HG02938 (cell line): ENCODE measurements at regions not wholly inside any gene's neighbourhood (a gene's known extent, or its start where the extent isn't known, plus 50 kb on each side); places are given as distances from the start of the nearest gene placed in this dataset.

ENCODE experiments used
- ATAC-seq: cut with Tn5 transposase; IDR thresholded peaks from one replicate; pipeline ENCODE4 v1.9.1; 2021; ENCODE audit warnings: mild to moderate bottlenecking, moderate library complexity; ENCODE audit not compliant: unreplicated experiment

GRCh38 chr11:45062115-45062514, 84.3 kb upstream of the PRDM11 start:
- ATAC-seq = no peak

- ATAC-seq = no peak
Observed at GRCh38 chr11:45062974-45063635, 83.3 kb upstream of the PRDM11 start.

DNA sequence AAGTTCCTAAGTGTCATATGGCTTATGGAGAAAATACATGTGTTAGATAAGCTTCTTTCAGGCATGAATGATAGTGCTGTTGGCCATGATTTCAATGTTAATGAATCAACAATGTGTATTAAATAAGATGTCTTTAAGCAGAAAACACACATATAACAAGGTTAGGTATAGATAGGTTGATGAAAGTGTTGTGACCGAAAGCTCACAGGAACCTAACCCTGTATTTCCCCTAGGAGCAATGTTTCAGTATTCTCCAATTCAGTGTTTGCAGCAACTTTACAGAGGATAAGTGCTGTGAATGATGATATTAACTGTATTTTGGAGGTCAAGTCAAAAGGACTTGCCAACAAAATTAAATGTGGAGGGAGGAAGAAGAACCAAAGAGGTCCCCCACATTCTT, 82.8 kb upstream of the PRDM11 start:
- ATAC-seq = no peak

GRCh38 chr11:45067966-45068365, 78.5 kb upstream of the PRDM11 start:
- no peak for ATAC-seq

DNA sequence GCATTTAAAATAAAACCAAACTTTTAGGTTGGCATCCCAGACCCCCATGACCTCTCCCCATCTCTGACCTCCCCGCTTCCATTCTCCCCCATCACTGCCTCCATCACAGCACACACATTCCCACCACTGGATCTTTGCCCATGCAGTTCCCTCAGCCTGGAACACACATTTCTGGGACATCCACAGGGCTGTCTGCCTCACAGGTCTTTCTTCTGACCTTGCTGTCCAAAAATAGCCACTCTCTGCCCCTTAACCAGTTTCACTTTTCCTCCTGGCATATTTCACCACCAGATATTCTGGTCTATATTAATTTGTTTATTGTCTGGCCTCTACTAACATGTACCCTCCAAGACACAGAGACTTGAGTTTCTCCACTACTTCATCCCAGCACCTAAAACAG, 75.2 kb upstream of the PRDM11 start:
- no peak for ATAC-seq

DNA sequence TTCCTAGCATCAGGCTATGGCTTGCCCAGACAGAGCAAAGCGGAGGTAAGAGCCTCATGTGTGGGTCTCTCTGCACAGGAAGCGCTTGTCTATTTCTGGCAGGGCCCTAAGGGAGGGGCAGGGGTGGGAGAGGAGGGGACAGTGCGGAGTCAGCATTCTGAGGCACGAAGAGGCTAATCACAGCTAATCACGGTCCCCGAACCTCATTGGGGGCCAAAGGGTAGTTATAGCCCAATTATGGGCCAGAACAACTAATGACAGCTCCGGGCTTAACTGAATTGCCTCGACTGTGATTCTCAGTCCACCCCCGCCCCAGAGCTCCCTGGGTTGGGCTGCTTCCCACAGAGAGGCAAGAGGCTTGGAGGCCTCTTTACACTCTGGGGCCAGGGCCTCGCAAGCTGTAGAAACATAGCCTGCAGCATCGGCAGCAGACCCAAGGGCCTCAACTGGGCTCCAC, 72.7 kb upstream of the PRDM11 start:
- no peak for ATAC-seq

GRCh38 chr11:45075519-45075918, 70.9 kb upstream of the PRDM11 start:
- no peak for ATAC-seq

DNA sequence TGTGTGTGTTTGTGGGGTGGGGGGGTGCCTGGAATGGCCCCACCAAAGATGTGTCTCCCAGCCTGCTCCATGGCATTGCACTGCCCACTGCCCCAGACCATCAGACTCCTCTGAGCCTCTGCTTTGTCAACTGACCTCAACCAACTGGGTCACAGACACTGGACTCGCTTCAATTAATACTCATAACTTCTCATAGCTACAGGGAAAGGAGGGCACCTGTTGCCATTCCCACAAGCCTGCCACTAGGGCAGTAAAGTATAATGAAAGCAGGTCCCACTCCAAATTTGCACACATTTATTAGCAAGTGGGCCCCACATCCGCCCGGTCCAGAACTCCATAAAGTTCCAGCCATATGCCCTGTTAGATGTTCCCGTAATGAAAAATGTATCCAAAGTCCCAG, 70.5 kb upstream of the PRDM11 start:
- ATAC-seq = no peak

DNA sequence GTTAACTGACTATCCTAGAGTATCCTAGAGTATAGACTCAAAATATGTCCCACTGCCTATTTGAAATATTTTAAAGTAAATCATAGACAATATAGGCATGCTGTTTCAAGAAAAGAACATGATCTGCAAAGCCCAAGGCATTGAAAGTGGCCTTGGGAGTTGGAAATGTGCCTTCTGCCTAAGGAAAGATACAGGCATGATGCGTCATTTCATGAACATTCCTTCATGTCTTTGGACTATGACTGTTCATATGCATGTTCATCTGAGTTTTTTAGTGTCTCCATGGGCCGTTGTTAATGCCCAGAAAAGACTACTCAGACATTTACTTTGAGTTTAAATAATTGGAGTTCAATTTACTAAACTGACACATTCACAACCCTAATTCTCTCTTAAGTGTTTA, 69.7 kb upstream of the PRDM11 start:
- ATAC-seq = no peak

DNA sequence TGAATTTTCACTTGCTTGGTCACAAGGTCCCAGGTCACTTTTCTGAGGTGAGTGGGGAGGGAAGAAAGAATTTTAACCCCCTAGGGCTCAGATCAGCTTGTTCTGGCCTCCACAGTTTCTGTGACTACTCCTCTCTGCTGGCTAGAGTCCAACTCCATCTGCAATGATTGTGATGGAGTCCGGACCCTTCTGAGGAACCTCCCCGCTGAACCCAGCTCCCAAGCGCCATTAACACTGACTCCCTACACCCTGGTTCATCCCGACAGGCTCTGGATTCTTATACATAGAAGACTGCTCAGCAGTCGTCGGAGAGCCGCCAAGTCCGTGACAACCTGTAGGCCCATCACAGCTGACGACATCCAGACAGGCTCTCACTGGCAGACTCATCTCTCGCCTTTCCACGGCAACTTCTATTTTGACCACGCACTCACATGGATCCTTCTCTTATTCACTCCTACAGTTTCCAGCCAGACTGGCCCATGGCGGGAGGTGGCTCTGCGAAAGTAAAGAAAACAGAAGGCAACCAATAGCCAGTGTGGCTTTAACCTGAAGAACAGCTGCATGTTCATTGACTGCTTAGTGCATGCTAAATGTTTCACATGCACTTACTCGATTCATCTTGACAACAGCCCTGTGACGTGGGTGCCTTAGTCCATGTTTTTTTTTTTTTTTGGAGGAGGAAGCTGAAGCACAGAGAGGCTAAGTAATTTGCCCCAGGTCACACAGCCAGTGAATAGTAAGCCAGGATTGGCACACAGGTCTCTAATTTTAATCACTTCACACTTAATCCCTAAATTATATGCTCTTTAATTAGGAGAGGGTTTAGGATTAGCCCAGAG, 68.0 kb upstream of the PRDM11 start:
- ATAC-seq = no peak

GRCh38 chr11:45079075-45079444, 67.4 kb upstream of the PRDM11 start:
- ATAC-seq = no peak

DNA sequence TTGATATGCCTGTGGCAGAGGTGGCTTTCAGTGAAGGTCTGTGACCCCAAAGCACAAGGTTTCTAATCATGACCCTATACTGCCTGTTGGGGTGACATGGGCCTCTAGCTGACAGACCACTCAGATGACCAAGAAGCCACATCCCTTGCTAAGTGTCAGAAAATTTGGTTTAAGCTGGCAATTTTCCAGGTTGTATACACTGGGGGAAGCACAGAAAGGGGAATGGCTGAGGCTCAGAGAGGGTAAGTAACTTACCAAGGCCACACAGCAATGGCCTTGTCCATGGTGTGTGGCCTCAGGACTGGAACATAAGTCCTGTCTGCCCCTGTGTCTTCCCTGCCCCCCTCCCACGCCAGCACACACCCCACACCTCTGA, 66.9 kb upstream of the PRDM11 start:
- no peak for ATAC-seq

GRCh38 chr11:45079943-45080719, 66.3 kb upstream of the PRDM11 start:
- ATAC-seq = no peak

GRCh38 chr11:45082744-45083543, 63.5 kb upstream of the PRDM11 start:
- no peak for ATAC-seq

- no peak for ATAC-seq
Observed at GRCh38 chr11:45083544-45084087, 62.8 kb upstream of the PRDM11 start.

- ATAC-seq = no peak
Observed at GRCh38 chr11:45085646-45086501, 60.6 kb upstream of the PRDM11 start.

DNA sequence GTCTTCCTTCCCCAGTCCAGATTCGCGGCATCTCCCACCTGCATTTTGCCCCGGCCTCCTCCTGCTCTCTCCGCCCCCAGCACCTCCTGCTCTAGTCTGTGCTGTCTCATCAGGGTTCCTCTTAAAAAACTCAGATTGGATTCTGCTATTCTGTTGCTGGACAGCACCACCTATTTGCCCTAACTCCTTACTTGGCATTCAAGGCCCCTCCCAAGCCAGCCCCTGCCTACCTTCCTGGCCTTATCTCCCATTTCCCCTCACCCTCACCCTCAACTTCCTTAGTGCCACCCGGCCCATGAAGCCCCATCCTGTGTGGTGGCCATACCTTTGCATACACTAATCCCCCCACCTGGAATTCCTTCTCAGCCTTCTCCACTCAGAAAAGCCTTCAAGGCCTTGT, 59.9 kb upstream of the PRDM11 start:
- no peak for ATAC-seq

GRCh38 chr11:45087086-45087899, 59.1 kb upstream of the PRDM11 start:
- no peak for ATAC-seq

- ATAC-seq = no peak
Observed at GRCh38 chr11:45087900-45088160, 58.6 kb upstream of the PRDM11 start.
